B cell (primary cell): ENCODE measurements at regions not wholly inside any gene's neighbourhood (a gene's known extent, or its start where the extent isn't known, plus 50 kb on each side); places are given as distances from the start of the nearest gene placed in this dataset.

Experiments used
- CTCF ChIP-seq: fragments of 200-600 bp; IDR thresholded peaks from one replicate; pipeline ENCODE4 v1.8.0; 2022; ENCODE audit warnings: antibody characterized with exemption, mild to moderate bottlenecking
- EZH2 ChIP-seq: IDR thresholded peaks from 2 replicates; pipeline ENCODE4 v1.6.1; 2012; ENCODE audit warnings: borderline replicate concordance, low read depth, mild to moderate bottlenecking, moderate library complexity, low read length; ENCODE audit not compliant: insufficient read depth, poor library complexity, severe bottlenecking

GRCh38 chr12:82596483-82596882 lies 90.2 kb upstream of the TMTC2 start:
- TF ChIP-seq CTCF (no peak), EZH2 (no peak)
